Adrenal gland (tissue), 5 donors: ENCODE measurements at regions not wholly inside any gene's neighbourhood (a gene's known extent, or its start where the extent isn't known, plus 50 kb on each side); places are given as distances from the start of the nearest gene placed in this dataset.

ENCODE experiments used
- CTCF ChIP-seq, 6 experiments: fragments of 450-650 bp in 4 of 6; fragments of 200-600 bp in 2 of 6; sonication (generic) in 1 of 6; IDR thresholded peaks; 1 replicate in 5 of 6; 2 replicates in 1 of 6; pipeline versions ENCODE4 v1.5.1 to v1.8.0; 2016 to 2021; ENCODE audit warnings: antibody characterized with exemption in 6 of 6, mild to moderate bottlenecking in 2 of 6, moderate library complexity in 1 of 6
- POLR2A ChIP-seq, 2 donors: fragments of 450-650 bp; IDR thresholded peaks; one replicate each; pipeline ENCODE4 v1.6.1; 2017; ENCODE audit warnings: antibody characterized with exemption in 2 of 2, mild to moderate bottlenecking in 2 of 2, moderate library complexity in 1 of 2
- donor health status: DM: no; HTN: no; CAD: no.

GRCh38 chr13:40445557-40445990 is 220.9 kb downstream of the FOXO1 start:
- no peak for TF ChIP-seq CTCF (IDR thresholded peaks at IDR 0.05)
- TF ChIP-seq POLR2A (IDR thresholded peaks at IDR 0.05) = no peak
